ENCODE measurements at regions not wholly inside any gene's neighbourhood (a gene's known extent, or its start where the extent isn't known, plus 50 kb on each side); places are given as distances from the start of the nearest gene placed in this dataset.

DNA sequence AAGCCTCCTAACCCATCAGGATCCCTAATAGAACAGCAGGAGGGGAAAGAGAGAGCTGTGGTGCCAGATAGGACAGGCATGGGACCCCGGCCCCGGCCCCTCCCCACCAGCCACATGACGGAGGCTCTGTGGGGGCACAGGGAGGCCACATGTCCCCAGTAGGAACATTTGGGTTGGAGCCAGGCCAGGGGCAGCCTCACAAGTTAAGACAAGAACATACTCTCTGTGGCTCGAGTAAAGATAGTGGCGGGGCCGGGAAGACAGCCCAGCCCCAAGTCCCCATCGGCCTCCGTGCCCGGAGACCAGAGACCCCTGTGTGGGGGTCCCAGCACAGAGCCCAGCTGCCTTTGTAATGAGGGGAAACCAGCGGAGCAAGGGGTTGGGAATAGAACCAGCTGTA lies 78.6 kb upstream of the GALNT9 start:
- no peak for TF ChIP-seq TAF1 (IDR thresholded peaks at IDR 0.05; ENCODE audit: borderline replicate concordance, low read depth, low read length)
- TF ChIP-seq, protein P1, sequence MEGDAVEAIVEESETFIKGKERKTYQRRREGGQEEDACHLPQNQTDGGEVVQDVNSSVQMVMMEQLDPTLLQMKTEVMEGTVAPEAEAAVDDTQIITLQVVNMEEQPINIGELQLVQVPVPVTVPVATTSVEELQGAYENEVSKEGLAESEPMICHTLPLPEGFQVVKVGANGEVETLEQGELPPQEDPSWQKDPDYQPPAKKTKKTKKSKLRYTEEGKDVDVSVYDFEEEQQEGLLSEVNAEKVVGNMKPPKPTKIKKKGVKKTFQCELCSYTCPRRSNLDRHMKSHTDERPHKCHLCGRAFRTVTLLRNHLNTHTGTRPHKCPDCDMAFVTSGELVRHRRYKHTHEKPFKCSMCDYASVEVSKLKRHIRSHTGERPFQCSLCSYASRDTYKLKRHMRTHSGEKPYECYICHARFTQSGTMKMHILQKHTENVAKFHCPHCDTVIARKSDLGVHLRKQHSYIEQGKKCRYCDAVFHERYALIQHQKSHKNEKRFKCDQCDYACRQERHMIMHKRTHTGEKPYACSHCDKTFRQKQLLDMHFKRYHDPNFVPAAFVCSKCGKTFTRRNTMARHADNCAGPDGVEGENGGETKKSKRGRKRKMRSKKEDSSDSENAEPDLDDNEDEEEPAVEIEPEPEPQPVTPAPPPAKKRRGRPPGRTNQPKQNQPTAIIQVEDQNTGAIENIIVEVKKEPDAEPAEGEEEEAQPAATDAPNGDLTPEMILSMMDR (IDR thresholded peaks at IDR 0.05): no peak
- no peak for TF ChIP-seq MXI1 (IDR thresholded peaks at IDR 0.05; ENCODE audit: low read depth, low read length)
- no peak for TF ChIP-seq YY1 (IDR thresholded peaks at IDR 0.05; ENCODE audit: low read depth)
- TF ChIP-seq POLR2AphosphoS5 (IDR thresholded peaks at IDR 0.05; ENCODE audit: low read depth, low read length): no peak
- TF ChIP-seq NRF1 (IDR thresholded peaks at IDR 0.05; ENCODE audit: low read depth, low read length): no peak
- TF ChIP-seq, protein P2, sequence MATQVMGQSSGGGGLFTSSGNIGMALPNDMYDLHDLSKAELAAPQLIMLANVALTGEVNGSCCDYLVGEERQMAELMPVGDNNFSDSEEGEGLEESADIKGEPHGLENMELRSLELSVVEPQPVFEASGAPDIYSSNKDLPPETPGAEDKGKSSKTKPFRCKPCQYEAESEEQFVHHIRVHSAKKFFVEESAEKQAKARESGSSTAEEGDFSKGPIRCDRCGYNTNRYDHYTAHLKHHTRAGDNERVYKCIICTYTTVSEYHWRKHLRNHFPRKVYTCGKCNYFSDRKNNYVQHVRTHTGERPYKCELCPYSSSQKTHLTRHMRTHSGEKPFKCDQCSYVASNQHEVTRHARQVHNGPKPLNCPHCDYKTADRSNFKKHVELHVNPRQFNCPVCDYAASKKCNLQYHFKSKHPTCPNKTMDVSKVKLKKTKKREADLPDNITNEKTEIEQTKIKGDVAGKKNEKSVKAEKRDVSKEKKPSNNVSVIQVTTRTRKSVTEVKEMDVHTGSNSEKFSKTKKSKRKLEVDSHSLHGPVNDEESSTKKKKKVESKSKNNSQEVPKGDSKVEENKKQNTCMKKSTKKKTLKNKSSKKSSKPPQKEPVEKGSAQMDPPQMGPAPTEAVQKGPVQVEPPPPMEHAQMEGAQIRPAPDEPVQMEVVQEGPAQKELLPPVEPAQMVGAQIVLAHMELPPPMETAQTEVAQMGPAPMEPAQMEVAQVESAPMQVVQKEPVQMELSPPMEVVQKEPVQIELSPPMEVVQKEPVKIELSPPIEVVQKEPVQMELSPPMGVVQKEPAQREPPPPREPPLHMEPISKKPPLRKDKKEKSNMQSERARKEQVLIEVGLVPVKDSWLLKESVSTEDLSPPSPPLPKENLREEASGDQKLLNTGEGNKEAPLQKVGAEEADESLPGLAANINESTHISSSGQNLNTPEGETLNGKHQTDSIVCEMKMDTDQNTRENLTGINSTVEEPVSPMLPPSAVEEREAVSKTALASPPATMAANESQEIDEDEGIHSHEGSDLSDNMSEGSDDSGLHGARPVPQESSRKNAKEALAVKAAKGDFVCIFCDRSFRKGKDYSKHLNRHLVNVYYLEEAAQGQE (IDR thresholded peaks at IDR 0.05; ENCODE audit: low read depth, low read length): no peak
- TF ChIP-seq, protein P3, sequence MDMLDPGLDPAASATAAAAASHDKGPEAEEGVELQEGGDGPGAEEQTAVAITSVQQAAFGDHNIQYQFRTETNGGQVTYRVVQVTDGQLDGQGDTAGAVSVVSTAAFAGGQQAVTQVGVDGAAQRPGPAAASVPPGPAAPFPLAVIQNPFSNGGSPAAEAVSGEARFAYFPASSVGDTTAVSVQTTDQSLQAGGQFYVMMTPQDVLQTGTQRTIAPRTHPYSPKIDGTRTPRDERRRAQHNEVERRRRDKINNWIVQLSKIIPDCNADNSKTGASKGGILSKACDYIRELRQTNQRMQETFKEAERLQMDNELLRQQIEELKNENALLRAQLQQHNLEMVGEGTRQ (IDR thresholded peaks at IDR 0.05; ENCODE audit: borderline replicate concordance, low read depth, low read length): no peak
- TF ChIP-seq SMC3 (IDR thresholded peaks at IDR 0.05; ENCODE audit: low read depth, low read length): no peak
- no peak for TF ChIP-seq JUND (IDR thresholded peaks at IDR 0.05)
- TF ChIP-seq EP300 (IDR thresholded peaks at IDR 0.05; ENCODE audit: borderline replicate concordance in 1 of 2, low read depth in 1 of 2, low read length in 1 of 2): no peak
- TF ChIP-seq GABPA (IDR thresholded peaks at IDR 0.05; ENCODE audit: low read depth): no peak
- TF ChIP-seq, protein P4, sequence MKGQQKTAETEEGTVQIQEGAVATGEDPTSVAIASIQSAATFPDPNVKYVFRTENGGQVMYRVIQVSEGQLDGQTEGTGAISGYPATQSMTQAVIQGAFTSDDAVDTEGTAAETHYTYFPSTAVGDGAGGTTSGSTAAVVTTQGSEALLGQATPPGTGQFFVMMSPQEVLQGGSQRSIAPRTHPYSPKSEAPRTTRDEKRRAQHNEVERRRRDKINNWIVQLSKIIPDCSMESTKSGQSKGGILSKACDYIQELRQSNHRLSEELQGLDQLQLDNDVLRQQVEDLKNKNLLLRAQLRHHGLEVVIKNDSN (IDR thresholded peaks at IDR 0.05; ENCODE audit: borderline replicate concordance, low read depth): no peak
